ENCODE measurements at regions not wholly inside any gene's neighbourhood (a gene's known extent, or its start where the extent isn't known, plus 50 kb on each side); places are given as distances from the start of the nearest gene placed in this dataset.

- no peak for DNase-seq
- Histone ChIP-seq H3K9me3 (ENCODE audit: control extremely low read depth in 1 of 5, control insufficient read depth in 4 of 5, insufficient read depth in 2 of 5, low read depth in 1 of 5, low read length in 4 of 5) (peaks cover 0 to 6% (median 0%) of the 10 kb centered on the region in 5 experiments), H3K36me3 (ENCODE audit: control insufficient read depth in 4 of 4, insufficient read depth in 4 of 4, low read length in 3 of 4) (no peaks in the 10 kb centered on the region), H3K4me1 (ENCODE audit: control extremely low read depth in 1 of 4, control insufficient read depth in 4 of 4, insufficient read depth in 4 of 4, low read length in 3 of 4) (no peaks in the 10 kb centered on the region), H3K4me3 (ENCODE audit: control insufficient read depth in 1 of 7, extremely low read depth in 1 of 7, insufficient read depth in 4 of 7, low read depth in 2 of 7, low read length in 6 of 7) (no peak overlapping the region), H3K27me3 (replicated peaks in 2 of 5; ENCODE audit: control insufficient read depth in 4 of 5, insufficient read depth in 5 of 5, low read length in 4 of 5) (peaks cover 0 to 8% (median 1%) of the 10 kb centered on the region in 5 experiments), H3K27ac (ENCODE audit: insufficient read depth in 1 of 2, low read depth in 1 of 2, low read length in 2 of 2, poor library complexity in 1 of 2, severe bottlenecking in 2 of 2) (no peak overlapping the region)
- CTCF ChIA-PET: no interaction called here
- POLR2A ChIA-PET: no interaction called here
- WGBS (ENCODE audit: insufficient coverage): 88% methylated on average over 5 of the region's 6 CpGs
These were observed 97.6 kb downstream of the TRIM29 start for GRCh38 chr11:120040151-120040840.

DNA sequence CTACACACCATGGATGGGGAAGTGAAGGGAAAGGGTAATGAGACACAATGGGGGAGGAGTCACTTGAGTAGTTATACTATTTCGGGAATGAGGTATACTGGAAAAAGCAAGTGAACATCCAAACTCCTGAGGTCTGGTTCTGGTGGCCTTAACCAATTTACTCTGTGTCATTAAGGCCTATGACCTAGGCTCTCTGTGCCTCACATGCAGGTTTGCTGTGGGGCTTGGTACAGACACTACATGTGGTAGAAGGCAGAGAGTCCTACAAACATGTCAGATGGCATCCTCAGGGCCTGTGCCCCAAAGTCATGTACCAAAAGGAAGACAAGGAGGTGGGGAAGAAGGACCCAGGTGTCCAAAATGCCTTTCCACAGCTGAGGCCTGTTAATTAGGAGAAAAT is 98.9 kb downstream of the TRIM29 start:
- H3K36me3 ChIP-seq (ENCODE audit: control insufficient read depth in 4 of 4, insufficient read depth in 4 of 4, low read length in 3 of 4): no peaks in the 10 kb centered on the region
- H3K4me1 ChIP-seq (ENCODE audit: control extremely low read depth in 1 of 4, control insufficient read depth in 4 of 4, insufficient read depth in 4 of 4, low read length in 3 of 4): no peaks in the 10 kb centered on the region
- no peak for DNase-seq
- 88% methylated on average over 1 of the region's 1 CpG for WGBS (ENCODE audit: insufficient coverage)
- no peak overlapping the region for H3K27ac ChIP-seq (ENCODE audit: insufficient read depth in 1 of 2, low read depth in 1 of 2, low read length in 2 of 2, poor library complexity in 1 of 2, severe bottlenecking in 2 of 2)
- ChIA-PET CTCF (no interaction called here), POLR2A (no interaction called here)
- H3K9me3 ChIP-seq (ENCODE audit: control extremely low read depth in 1 of 5, control insufficient read depth in 4 of 5, insufficient read depth in 2 of 5, low read depth in 1 of 5, low read length in 4 of 5): peaks cover 0 to 6% (median 0%) of the 10 kb centered on the region in 5 experiments
- H3K27me3 ChIP-seq (replicated peaks in 2 of 5; ENCODE audit: control insufficient read depth in 4 of 5, insufficient read depth in 5 of 5, low read length in 4 of 5): peaks cover 0 to 8% (median 0%) of the 10 kb centered on the region in 5 experiments
- no peak overlapping the region for H3K4me3 ChIP-seq (ENCODE audit: control insufficient read depth in 1 of 7, extremely low read depth in 1 of 7, insufficient read depth in 4 of 7, low read depth in 2 of 7, low read length in 6 of 7)

DNA sequence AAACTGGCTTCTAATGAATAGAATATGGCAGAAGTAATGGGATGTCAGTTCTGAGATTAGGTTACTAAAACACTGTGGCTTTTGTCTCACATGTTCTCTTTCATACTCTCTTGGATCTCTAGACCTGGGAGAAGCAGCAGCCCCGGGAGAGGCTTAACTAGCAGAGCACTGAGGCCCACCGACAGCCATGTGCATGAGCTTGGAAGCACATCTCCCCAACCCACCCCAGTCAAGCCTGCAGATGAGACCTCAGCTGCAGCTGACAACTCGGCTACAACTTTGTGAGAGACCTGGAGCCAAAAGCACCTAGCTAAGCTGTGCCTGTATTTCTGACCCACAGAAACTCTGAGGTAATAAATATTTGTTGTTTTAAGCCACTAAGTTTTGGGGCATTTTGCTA is 100.8 kb downstream of the TRIM29 start:
- CTCF ChIA-PET: interaction anchor here (1.0 to 2.5 kb wide), 3 partner anchors 12 to 42 kb away, joined by 4 to 8 read pairs (median 4); no protein-coding TSS in a partner anchor
- H3K27me3 ChIP-seq (replicated peaks in 2 of 5; ENCODE audit: control insufficient read depth in 4 of 5, insufficient read depth in 5 of 5, low read length in 4 of 5): peaks cover 0 to 12% (median 3%) of the 10 kb centered on the region in 5 experiments

DNA sequence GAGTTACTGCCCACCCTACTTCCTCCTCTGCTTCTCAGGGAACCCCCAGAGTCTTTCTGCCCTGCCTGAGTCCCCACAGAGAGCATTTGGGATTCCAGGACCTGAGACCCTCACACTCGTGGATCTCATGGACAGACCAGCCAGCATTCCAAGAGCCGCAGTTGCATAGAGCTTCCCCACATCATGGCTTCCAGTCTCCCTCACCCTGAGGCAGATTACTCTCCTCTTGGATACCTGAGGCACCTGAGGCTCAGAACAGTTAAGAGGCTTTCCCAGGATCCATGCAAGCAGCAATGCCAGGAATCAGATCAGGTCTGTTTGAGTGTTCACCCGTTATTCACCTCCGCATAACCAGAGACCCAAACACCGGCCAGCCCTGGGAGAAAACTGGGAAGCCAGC is 102.2 kb downstream of the TRIM29 start:
- CTCF ChIA-PET: interaction anchor here (1.1 to 2.5 kb wide), 2 partner anchors 13 to 44 kb away, joined by 4 to 8 read pairs; no protein-coding TSS in a partner anchor
- Histone ChIP-seq H3K27me3 (replicated peaks in 2 of 5; ENCODE audit: control insufficient read depth in 4 of 5, insufficient read depth in 5 of 5, low read length in 4 of 5) (peaks cover 0 to 17% (median 3%) of the 10 kb centered on the region in 5 experiments), H3K4me3 (ENCODE audit: control insufficient read depth in 1 of 7, extremely low read depth in 1 of 7, insufficient read depth in 4 of 7, low read depth in 2 of 7, low read length in 6 of 7) (no peak overlapping the region), H3K36me3 (ENCODE audit: control insufficient read depth in 4 of 4, insufficient read depth in 4 of 4, low read length in 3 of 4) (no peaks in the 10 kb centered on the region), H3K27ac (ENCODE audit: insufficient read depth in 1 of 2, low read depth in 1 of 2, low read length in 2 of 2, poor library complexity in 1 of 2, severe bottlenecking in 2 of 2) (no peak overlapping the region), H3K4me1 (ENCODE audit: control extremely low read depth in 1 of 4, control insufficient read depth in 4 of 4, insufficient read depth in 4 of 4, low read length in 3 of 4) (no peaks in the 10 kb centered on the region), H3K9me3 (ENCODE audit: control extremely low read depth in 1 of 5, control insufficient read depth in 4 of 5, insufficient read depth in 2 of 5, low read depth in 1 of 5, low read length in 4 of 5) (peaks cover 0 to 6% (median 0%) of the 10 kb centered on the region in 5 experiments)
- POLR2A ChIA-PET: no interaction called here
- DNase-seq: no peak
- WGBS (ENCODE audit: insufficient coverage): 92% methylated on average over 5 of the region's 5 CpGs

More for the DNA sequence above, 100.8 kb downstream of the TRIM29 start:
- no peak overlapping the region for H3K27ac ChIP-seq (ENCODE audit: insufficient read depth in 1 of 2, low read depth in 1 of 2, low read length in 2 of 2, poor library complexity in 1 of 2, severe bottlenecking in 2 of 2)
- WGBS (ENCODE audit: insufficient coverage): 100% methylated on average over 2 of the region's 3 CpGs
- H3K4me3 ChIP-seq (ENCODE audit: control insufficient read depth in 1 of 7, extremely low read depth in 1 of 7, insufficient read depth in 4 of 7, low read depth in 2 of 7, low read length in 6 of 7): no peak overlapping the region
- H3K4me1 ChIP-seq (ENCODE audit: control extremely low read depth in 1 of 4, control insufficient read depth in 4 of 4, insufficient read depth in 4 of 4, low read length in 3 of 4): no peaks in the 10 kb centered on the region
- peaks cover 0 to 6% (median 0%) of the 10 kb centered on the region in 5 experiments for H3K9me3 ChIP-seq (ENCODE audit: control extremely low read depth in 1 of 5, control insufficient read depth in 4 of 5, insufficient read depth in 2 of 5, low read depth in 1 of 5, low read length in 4 of 5)
- no peak for DNase-seq
- H3K36me3 ChIP-seq (ENCODE audit: control insufficient read depth in 4 of 4, insufficient read depth in 4 of 4, low read length in 3 of 4): no peaks in the 10 kb centered on the region
- POLR2A ChIA-PET: no interaction called here

DNA sequence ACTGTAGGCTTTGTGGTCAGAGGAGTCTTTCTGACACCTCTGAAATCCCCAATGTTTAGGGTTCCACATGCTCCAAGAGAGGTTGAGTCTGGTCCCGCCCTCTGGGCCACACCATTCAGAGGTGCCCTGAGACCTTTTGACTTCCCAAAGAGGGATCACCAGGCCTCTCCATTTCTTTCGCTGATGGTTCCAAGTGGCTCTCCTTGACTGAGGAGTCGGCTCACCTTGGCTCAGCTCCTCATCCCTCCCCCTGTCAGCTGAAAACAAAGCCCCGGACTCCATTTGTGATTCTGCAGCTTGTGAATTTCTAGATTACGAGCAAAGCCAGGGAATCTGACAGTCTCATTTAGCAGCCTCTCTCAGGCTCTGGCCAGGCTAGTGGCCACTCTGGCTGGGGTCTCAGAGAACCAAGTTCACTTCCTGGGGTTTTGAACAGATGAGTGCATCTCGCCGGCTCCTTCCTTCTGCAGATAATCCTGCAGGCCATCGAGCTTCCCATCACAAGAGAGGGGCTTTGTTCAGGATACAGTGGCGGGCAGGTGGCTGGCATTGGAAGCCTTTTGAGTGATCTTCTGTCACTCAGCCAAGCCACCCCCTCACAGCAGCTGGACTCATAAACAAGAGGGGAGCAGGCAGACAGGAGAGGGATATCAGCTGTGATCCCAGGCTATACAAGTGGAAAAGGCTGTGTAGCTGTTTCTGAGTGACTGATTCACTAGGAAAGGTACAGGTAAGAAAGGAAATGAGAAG is 102.9 kb downstream of the TRIM29 start:
- Histone ChIP-seq H3K9me3 (ENCODE audit: control extremely low read depth in 1 of 5, control insufficient read depth in 4 of 5, insufficient read depth in 2 of 5, low read depth in 1 of 5, low read length in 4 of 5) (peaks cover 0 to 6% (median 0%) of the 10 kb centered on the region in 5 experiments), H3K36me3 (ENCODE audit: control insufficient read depth in 4 of 4, insufficient read depth in 4 of 4, low read length in 3 of 4) (no peaks in the 10 kb centered on the region), H3K27ac (ENCODE audit: insufficient read depth in 1 of 2, low read depth in 1 of 2, low read length in 2 of 2, poor library complexity in 1 of 2, severe bottlenecking in 2 of 2) (no peak overlapping the region), H3K4me1 (ENCODE audit: control extremely low read depth in 1 of 4, control insufficient read depth in 4 of 4, insufficient read depth in 4 of 4, low read length in 3 of 4) (no peaks in the 10 kb centered on the region), H3K27me3 (replicated peaks in 2 of 5; ENCODE audit: control insufficient read depth in 4 of 5, insufficient read depth in 5 of 5, low read length in 4 of 5) (peaks cover 0 to 14% (median 3%) of the 10 kb centered on the region in 5 experiments), H3K4me3 (ENCODE audit: control insufficient read depth in 1 of 7, extremely low read depth in 1 of 7, insufficient read depth in 4 of 7, low read depth in 2 of 7, low read length in 6 of 7) (no peak overlapping the region)
- ChIA-PET POLR2A (no interaction called here), CTCF (interaction anchor here (2.5 kb wide), 1 partner anchor 14 kb away, joined by 8 read pairs; no protein-coding TSS in a partner anchor)
- 95% methylated on average over 8 of the region's 9 CpGs for WGBS (ENCODE audit: insufficient coverage)
- no peak for DNase-seq

GRCh38 chr11:120034176-120034875 is 103.6 kb downstream of the TRIM29 start:
- 96% methylated on average over 6 of the region's 9 CpGs for WGBS (ENCODE audit: insufficient coverage)
- peaks cover 0 to 6% (median 0%) of the 10 kb centered on the region in 5 experiments for H3K9me3 ChIP-seq (ENCODE audit: control extremely low read depth in 1 of 5, control insufficient read depth in 4 of 5, insufficient read depth in 2 of 5, low read depth in 1 of 5, low read length in 4 of 5)
- no peaks in the 10 kb centered on the region for H3K36me3 ChIP-seq (ENCODE audit: control insufficient read depth in 4 of 4, insufficient read depth in 4 of 4, low read length in 3 of 4)
- H3K4me1 ChIP-seq (ENCODE audit: control extremely low read depth in 1 of 4, control insufficient read depth in 4 of 4, insufficient read depth in 4 of 4, low read length in 3 of 4): no peaks in the 10 kb centered on the region
- DNase-seq: no peak
- no peak overlapping the region for H3K27ac ChIP-seq (ENCODE audit: insufficient read depth in 1 of 2, low read depth in 1 of 2, low read length in 2 of 2, poor library complexity in 1 of 2, severe bottlenecking in 2 of 2)
- ChIA-PET CTCF (no interaction called here), POLR2A (no interaction called here)
- peaks cover 0 to 14% (median 3%) of the 10 kb centered on the region in 5 experiments for H3K27me3 ChIP-seq (replicated peaks in 2 of 5; ENCODE audit: control insufficient read depth in 4 of 5, insufficient read depth in 5 of 5, low read length in 4 of 5)
- no peak overlapping the region for H3K4me3 ChIP-seq (ENCODE audit: control insufficient read depth in 1 of 7, extremely low read depth in 1 of 7, insufficient read depth in 4 of 7, low read depth in 2 of 7, low read length in 6 of 7)
